HepG2 (cell line): ENCODE measurements at regions not wholly inside any gene's neighbourhood (a gene's known extent, or its start where the extent isn't known, plus 50 kb on each side); places are given as distances from the start of the nearest gene placed in this dataset.

Source experiments
- MYC ChIP-seq: sonication (generic); formaldehyde crosslinking; IDR thresholded peaks from 2 replicates; pipeline ENCODE4 v1.9.0; 2021; ENCODE audit warnings: missing genetic modification reagents, borderline replicate concordance
- POLR2A ChIP-seq, 2 experiments: IDR thresholded peaks; 2 replicates each; pipeline ENCODE4 v1.6.1; 2011; ENCODE audit warnings: low read depth in 2 of 2, low read length in 2 of 2, mild to moderate bottlenecking in 1 of 2, moderate library complexity in 1 of 2; ENCODE audit not compliant: insufficient read depth in 1 of 2
- TAF1 ChIP-seq: sonication (generic); formaldehyde crosslinking; IDR thresholded peaks from 2 replicates; pipeline ENCODE4 v1.4.0; 2020; ENCODE audit warnings: missing genetic modification reagents
- TP53 ChIP-seq: sonication (generic); formaldehyde crosslinking; conservative IDR thresholded peaks from 2 replicates; pipeline ENCODE4 v1.4.0; 2020; ENCODE audit warnings: missing genetic modification reagents
- ZNF660 ChIP-seq: sonication (generic); formaldehyde crosslinking; IDR thresholded peaks from 2 replicates; pipeline ENCODE4 v1.5.1; 2020; ENCODE audit warnings: mild to moderate bottlenecking, low read depth, missing genetic modification reagents, borderline replicate concordance
- ZNF891 ChIP-seq: sonication (generic); formaldehyde crosslinking; IDR thresholded peaks from 2 replicates; pipeline ENCODE4 v1.5.0; 2020; ENCODE audit warnings: mild to moderate bottlenecking, missing genetic modification reagents
- TF ChIP-seq, protein P1 (sequence below): IDR thresholded peaks from 2 replicates; pipeline ENCODE4 v1.6.1; 2016; ENCODE audit warnings: low read depth, missing genetic modification reagents, missing compliant biosample characterization

- TF ChIP-seq ZNF660 (CRISPR knock-in tag) (no peak), TAF1 (CRISPR knock-in tag) (no peak), MYC (CRISPR knock-in tag) (no peak), ZNF891 (CRISPR knock-in tag) (no peak), POLR2A (IDR thresholded peaks at IDR 0.05; ENCODE audit: insufficient read depth in 1 of 2, low read depth in 2 of 2, low read length in 2 of 2) (no peak), TP53 (CRISPR knock-in tag) (no peak)
- TF ChIP-seq, protein P1, sequence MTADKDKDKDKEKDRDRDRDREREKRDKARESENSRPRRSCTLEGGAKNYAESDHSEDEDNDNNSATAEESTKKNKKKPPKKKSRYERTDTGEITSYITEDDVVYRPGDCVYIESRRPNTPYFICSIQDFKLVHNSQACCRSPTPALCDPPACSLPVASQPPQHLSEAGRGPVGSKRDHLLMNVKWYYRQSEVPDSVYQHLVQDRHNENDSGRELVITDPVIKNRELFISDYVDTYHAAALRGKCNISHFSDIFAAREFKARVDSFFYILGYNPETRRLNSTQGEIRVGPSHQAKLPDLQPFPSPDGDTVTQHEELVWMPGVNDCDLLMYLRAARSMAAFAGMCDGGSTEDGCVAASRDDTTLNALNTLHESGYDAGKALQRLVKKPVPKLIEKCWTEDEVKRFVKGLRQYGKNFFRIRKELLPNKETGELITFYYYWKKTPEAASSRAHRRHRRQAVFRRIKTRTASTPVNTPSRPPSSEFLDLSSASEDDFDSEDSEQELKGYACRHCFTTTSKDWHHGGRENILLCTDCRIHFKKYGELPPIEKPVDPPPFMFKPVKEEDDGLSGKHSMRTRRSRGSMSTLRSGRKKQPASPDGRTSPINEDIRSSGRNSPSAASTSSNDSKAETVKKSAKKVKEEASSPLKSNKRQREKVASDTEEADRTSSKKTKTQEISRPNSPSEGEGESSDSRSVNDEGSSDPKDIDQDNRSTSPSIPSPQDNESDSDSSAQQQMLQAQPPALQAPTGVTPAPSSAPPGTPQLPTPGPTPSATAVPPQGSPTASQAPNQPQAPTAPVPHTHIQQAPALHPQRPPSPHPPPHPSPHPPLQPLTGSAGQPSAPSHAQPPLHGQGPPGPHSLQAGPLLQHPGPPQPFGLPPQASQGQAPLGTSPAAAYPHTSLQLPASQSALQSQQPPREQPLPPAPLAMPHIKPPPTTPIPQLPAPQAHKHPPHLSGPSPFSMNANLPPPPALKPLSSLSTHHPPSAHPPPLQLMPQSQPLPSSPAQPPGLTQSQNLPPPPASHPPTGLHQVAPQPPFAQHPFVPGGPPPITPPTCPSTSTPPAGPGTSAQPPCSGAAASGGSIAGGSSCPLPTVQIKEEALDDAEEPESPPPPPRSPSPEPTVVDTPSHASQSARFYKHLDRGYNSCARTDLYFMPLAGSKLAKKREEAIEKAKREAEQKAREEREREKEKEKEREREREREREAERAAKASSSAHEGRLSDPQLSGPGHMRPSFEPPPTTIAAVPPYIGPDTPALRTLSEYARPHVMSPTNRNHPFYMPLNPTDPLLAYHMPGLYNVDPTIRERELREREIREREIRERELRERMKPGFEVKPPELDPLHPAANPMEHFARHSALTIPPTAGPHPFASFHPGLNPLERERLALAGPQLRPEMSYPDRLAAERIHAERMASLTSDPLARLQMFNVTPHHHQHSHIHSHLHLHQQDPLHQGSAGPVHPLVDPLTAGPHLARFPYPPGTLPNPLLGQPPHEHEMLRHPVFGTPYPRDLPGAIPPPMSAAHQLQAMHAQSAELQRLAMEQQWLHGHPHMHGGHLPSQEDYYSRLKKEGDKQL (CRISPR knock-in tag) = no peak
These were observed 1950.9 kb upstream of the DEFB115 start for GRCh38 chr20:29306390-29307072.
